ENCODE measurements at regions not wholly inside any gene's neighbourhood (a gene's known extent, or its start where the extent isn't known, plus 50 kb on each side); places are given as distances from the start of the nearest gene placed in this dataset.
"Not testable (repeated sequence)": the region's sequence is repeated elsewhere in the genome, so short reads cannot be mapped to it uniquely, and the experiment has no call there.

GRCh38 chr12:68478516-68479260 is 132.0 kb upstream of the RAP1B start:
- DNase-seq: no peak

GRCh38 chr12:68479261-68479895 is 131.3 kb upstream of the RAP1B start:
- DNase-seq: peak in 1 of 3 donors; percentile 72

- no peak for DNase-seq
Observed at GRCh38 chr12:68479896-68480291, 130.8 kb upstream of the RAP1B start.

GRCh38 chr12:68480526-68480925 is 130.2 kb upstream of the RAP1B start:
- DNase-seq: no peak

- DNase-seq: no peak
Observed at GRCh38 chr12:68481181-68481941, 129.3 kb upstream of the RAP1B start.

GRCh38 chr12:68482014-68482413 is 128.7 kb upstream of the RAP1B start:
- DNase-seq: no peak

- no peak for DNase-seq
Observed at GRCh38 chr12:68482660-68483059, 128.0 kb upstream of the RAP1B start.

- DNase-seq: no peak
Observed at GRCh38 chr12:68483592-68484383, 126.9 kb upstream of the RAP1B start.

- not testable (repeated sequence) for DNase-seq
Observed at GRCh38 chr12:68484578-68484977, 126.1 kb upstream of the RAP1B start.

GRCh38 chr12:68486449-68486848 is 124.2 kb upstream of the RAP1B start:
- DNase-seq: not testable (repeated sequence)

GRCh38 chr12:68487721-68488309 is 122.9 kb upstream of the RAP1B start:
- DNase-seq: no peak

GRCh38 chr12:68489273-68489672 is 121.4 kb upstream of the RAP1B start:
- no peak for DNase-seq

GRCh38 chr12:68490476-68490875 is 120.2 kb upstream of the RAP1B start:
- no peak for DNase-seq

- no peak for DNase-seq
Observed at GRCh38 chr12:68491204-68491960, 119.3 kb upstream of the RAP1B start.

GRCh38 chr12:68495336-68496070 is 115.2 kb upstream of the RAP1B start:
- peak; percentile 39 to 66 (median 50) for DNase-seq

- no peak for DNase-seq
Observed at GRCh38 chr12:68497107-68497506, 113.6 kb upstream of the RAP1B start.

- peak in 1 of 3 donors; percentile 98 for DNase-seq
Observed at GRCh38 chr12:68497702-68498101, 113.0 kb upstream of the RAP1B start.

GRCh38 chr12:68498736-68499135 is 112.0 kb upstream of the RAP1B start:
- DNase-seq: no peak

- DNase-seq: no peak
Observed at GRCh38 chr12:68499616-68500015, 111.1 kb upstream of the RAP1B start.

GRCh38 chr12:68501226-68501625 is 109.5 kb upstream of the RAP1B start:
- no peak for DNase-seq

Data from muscle of back (tissue), 3 donors.